ENCODE measurements at regions not wholly inside any gene's neighbourhood (a gene's known extent, or its start where the extent isn't known, plus 50 kb on each side); places are given as distances from the start of the nearest gene placed in this dataset.

DNA sequence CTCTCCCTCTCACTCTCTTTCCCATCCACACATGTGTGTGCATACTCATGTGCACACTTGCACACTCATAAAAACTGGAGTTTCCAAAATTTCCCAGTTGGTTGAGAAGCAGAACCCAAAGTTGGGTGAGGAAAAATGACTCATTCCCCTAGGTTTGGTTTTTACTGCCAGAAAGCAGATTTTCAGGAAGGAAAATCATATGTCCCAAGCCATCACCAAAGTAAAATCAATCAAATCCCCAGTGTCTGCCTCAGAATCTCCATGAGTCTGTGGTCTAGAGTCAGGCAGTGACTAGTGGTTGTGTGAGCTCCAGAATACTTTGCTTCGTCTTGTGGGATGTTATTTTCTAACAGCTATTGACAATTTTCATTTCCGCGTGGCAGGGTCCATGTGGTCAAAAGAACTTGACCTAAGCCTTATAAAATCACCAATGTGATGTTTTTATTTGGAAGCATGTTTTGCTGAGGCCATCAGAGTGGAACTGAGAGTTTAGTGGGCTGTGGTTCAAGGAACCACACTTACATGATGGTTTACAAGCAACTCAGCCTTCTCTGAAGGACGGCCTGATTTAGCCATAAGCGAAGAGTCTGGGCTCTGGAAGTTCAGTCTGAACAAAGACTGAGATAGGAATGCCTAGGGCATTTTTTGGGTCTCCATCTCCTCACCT is 81.9 kb upstream of the CCN6 start:
- ATAC-seq = no peak
- 0 out of 2 replicates have a peak overlapping the region, but pooled peaks have one; percentile 70 for H2AFZ ChIP-seq

More for the DNA sequence above, 81.9 kb upstream of the CCN6 start:
- Mint-ChIP-seq H3K4me1 (peaks cover 13% of the 10 kb centered on the region; the same call in 2 of the 3 replicates), H3K27me3 (ENCODE audit: insufficient read depth, low read depth, poor library complexity) (no peaks in the 10 kb centered on the region), H3K4me3 (no peak overlapping the region), H3K27ac (no peak overlapping the region), H3K9me3 (no peaks in the 10 kb centered on the region; the same call in 2 of the 3 replicates), H3K36me3 (ENCODE audit: low read depth) (no peaks in the 10 kb centered on the region)
- no peaks in the 10 kb centered on the region for H4K20me1 ChIP-seq (replicated peaks; ENCODE audit: insufficient read depth)
- H3K79me2 ChIP-seq (replicated peaks; ENCODE audit: insufficient read depth) = no peaks in the 10 kb centered on the region
- H3K9me2 ChIP-seq (ENCODE audit: insufficient read depth) = peaks cover 7% of the 10 kb centered on the region; the same call in 1 of the 2 replicates
- TF ChIP-seq, protein P1, sequence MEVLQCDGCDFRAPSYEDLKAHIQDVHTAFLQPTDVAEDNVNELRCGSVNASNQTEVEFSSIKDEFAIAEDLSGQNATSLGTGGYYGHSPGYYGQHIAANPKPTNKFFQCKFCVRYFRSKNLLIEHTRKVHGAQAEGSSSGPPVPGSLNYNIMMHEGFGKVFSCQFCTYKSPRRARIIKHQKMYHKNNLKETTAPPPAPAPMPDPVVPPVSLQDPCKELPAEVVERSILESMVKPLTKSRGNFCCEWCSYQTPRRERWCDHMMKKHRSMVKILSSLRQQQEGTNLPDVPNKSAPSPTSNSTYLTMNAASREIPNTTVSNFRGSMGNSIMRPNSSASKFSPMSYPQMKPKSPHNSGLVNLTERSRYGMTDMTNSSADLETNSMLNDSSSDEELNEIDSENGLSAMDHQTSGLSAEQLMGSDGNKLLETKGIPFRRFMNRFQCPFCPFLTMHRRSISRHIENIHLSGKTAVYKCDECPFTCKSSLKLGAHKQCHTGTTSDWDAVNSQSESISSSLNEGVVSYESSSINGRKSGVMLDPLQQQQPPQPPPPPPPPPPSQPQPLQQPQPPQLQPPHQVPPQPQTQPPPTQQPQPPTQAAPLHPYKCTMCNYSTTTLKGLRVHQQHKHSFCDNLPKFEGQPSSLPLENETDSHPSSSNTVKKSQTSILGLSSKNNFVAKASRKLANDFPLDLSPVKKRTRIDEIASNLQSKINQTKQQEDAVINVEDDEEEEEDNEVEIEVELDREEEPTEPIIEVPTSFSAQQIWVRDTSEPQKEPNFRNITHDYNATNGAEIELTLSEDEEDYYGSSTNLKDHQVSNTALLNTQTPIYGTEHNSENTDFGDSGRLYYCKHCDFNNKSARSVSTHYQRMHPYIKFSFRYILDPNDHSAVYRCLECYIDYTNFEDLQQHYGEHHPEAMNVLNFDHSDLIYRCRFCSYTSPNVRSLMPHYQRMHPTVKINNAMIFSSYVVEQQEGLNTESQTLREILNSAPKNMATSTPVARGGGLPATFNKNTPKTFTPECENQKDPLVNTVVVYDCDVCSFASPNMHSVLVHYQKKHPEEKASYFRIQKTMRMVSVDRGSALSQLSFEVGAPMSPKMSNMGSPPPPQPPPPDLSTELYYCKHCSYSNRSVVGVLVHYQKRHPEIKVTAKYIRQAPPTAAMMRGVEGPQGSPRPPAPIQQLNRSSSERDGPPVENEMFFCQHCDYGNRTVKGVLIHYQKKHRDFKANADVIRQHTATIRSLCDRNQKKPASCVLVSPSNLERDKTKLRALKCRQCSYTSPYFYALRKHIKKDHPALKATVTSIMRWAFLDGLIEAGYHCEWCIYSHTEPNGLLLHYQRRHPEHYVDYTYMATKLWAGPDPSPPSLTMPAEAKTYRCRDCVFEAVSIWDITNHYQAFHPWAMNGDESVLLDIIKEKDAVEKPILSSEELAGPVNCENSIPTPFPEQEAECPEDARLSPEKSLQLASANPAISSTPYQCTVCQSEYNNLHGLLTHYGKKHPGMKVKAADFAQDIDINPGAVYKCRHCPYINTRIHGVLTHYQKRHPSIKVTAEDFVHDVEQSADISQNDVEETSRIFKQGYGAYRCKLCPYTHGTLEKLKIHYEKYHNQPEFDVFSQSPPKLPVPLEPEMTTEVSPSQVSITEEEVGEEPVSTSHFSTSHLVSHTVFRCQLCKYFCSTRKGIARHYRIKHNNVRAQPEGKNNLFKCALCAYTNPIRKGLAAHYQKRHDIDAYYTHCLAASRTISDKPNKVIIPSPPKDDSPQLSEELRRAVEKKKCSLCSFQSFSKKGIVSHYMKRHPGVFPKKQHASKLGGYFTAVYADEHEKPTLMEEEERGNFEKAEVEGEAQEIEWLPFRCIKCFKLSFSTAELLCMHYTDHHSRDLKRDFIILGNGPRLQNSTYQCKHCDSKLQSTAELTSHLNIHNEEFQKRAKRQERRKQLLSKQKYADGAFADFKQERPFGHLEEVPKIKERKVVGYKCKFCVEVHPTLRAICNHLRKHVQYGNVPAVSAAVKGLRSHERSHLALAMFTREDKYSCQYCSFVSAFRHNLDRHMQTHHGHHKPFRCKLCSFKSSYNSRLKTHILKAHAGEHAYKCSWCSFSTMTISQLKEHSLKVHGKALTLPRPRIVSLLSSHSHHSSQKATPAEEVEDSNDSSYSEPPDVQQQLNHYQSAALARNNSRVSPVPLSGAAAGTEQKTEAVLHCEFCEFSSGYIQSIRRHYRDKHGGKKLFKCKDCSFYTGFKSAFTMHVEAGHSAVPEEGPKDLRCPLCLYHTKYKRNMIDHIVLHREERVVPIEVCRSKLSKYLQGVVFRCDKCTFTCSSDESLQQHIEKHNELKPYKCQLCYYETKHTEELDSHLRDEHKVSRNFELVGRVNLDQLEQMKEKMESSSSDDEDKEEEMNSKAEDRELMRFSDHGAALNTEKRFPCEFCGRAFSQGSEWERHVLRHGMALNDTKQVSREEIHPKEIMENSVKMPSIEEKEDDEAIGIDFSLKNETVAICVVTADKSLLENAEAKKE (CRISPR knock-in tag; IDR thresholded peaks at IDR 0.05) = no peak
- no peak for TF ChIP-seq EZH2 (IDR thresholded peaks at IDR 0.05; ENCODE audit: low read depth, unreplicated experiment)
- no peaks in the 10 kb centered on the region for H3K36me3 ChIP-seq (ENCODE audit: insufficient read depth)
- no peak overlapping the region for H3K4me3 ChIP-seq
- H3K27me3 ChIP-seq (ENCODE audit: insufficient read depth) = no peaks in the 10 kb centered on the region
- no peak overlapping the region for H3K27ac ChIP-seq (ENCODE audit: low read depth)
- no peak for DNase-seq (ENCODE audit: low spot score)
- H3K4me1 ChIP-seq (ENCODE audit: insufficient read depth) = no peaks in the 10 kb centered on the region; the same call in 1 of the 2 replicates
- H3K4me2 ChIP-seq = no peak overlapping the region
- no peaks in the 10 kb centered on the region for H3F3A ChIP-seq (replicated peaks; ENCODE audit: low read depth)

Data from GM23338 (cell line).